OCI-LY3 (cell line): ENCODE measurements at regions not wholly inside any gene's neighbourhood (a gene's known extent, or its start where the extent isn't known, plus 50 kb on each side); places are given as distances from the start of the nearest gene placed in this dataset.

ENCODE experiments used
- H2AFZ ChIP-seq: fragments of 200-600, 300-600 bp; shearing (Covaris generic); 2 replicates; pipeline ENCODE4 v1.6.0; 2014; ENCODE audit warnings: antibody characterized with exemption, low read depth, low read length
- H3K27ac ChIP-seq: fragments of 200-600, 300-600 bp; sonication (generic); 2 replicates; pipeline ENCODE4 v1.5.1; 2014; ENCODE audit warnings: mild to moderate bottlenecking, low read length, moderate library complexity, mixed read lengths
- H3K27me3 ChIP-seq: fragments of 200-600, 300-600 bp; sonication (generic); 2 replicates; pipeline ENCODE4 v1.6.1; 2014; ENCODE audit warnings: low read depth, low read length, mixed read lengths
- H3K36me3 ChIP-seq: fragments of 200-600, 300-600 bp; sonication (generic); replicated peaks from 2 replicates; pipeline ENCODE3; 2014; ENCODE audit warnings: low read depth, low read length, mixed read lengths
- H3K4me1 ChIP-seq: fragments of 300-600, 200-600 bp; sonication (generic); 2 replicates; pipeline ENCODE4 v1.6.1; 2014; ENCODE audit warnings: low read length, mixed read lengths
- H3K4me2 ChIP-seq: fragments of 200-600, 300-600 bp; sonication (generic); 2 replicates; pipeline ENCODE4 v1.6.1; 2014; ENCODE audit warnings: low read length, mixed read lengths
- H3K4me3 ChIP-seq: fragments of 300-600, 200-600 bp; sonication (generic); 2 replicates; pipeline ENCODE4 v1.5.1; 2014; ENCODE audit warnings: antibody characterized with exemption, mild to moderate bottlenecking, low read length, moderate library complexity
- H3K79me2 ChIP-seq: fragments of 300-600, 200-600 bp; shearing (Covaris generic); 2 replicates; pipeline ENCODE4 v1.6.1; 2014; ENCODE audit warnings: mild to moderate bottlenecking, low read length, mixed read lengths
- H3K9ac ChIP-seq: fragments of 300-600, 200-600 bp; shearing (Covaris generic); 2 replicates; pipeline ENCODE4 v1.6.0; 2014; ENCODE audit warnings: mild to moderate bottlenecking, low read length, moderate library complexity
- H3K9me3 ChIP-seq: fragments of 200-600, 300-600 bp; shearing (Covaris generic); 2 replicates; pipeline ENCODE4 v1.6.1; 2014; ENCODE audit warnings: low read length, mixed read lengths; ENCODE audit not compliant: insufficient read depth
- H4K20me1 ChIP-seq: fragments of 200-600, 300-600 bp; sonication (generic); 2 replicates; pipeline ENCODE4 v1.6.1; 2016; ENCODE audit warnings: low read length, mixed read lengths; ENCODE audit not compliant: insufficient read depth
- EZH2phosphoT487 ChIP-seq: fragments of 200-600 bp; shearing (Covaris generic); IDR thresholded peaks from 2 replicates; pipeline ENCODE4 v1.6.1; 2018; ENCODE audit warnings: antibody characterized with exemption, mixed run types, low read depth
- TF ChIP-seq, protein P1 (sequence below): fragments of 200-600, 300-600 bp; sonication (generic); IDR thresholded peaks from 2 replicates; pipeline ENCODE4 v1.5.1; 2014; ENCODE audit warnings: antibody characterized with exemption, low read length, low read depth

DNA sequence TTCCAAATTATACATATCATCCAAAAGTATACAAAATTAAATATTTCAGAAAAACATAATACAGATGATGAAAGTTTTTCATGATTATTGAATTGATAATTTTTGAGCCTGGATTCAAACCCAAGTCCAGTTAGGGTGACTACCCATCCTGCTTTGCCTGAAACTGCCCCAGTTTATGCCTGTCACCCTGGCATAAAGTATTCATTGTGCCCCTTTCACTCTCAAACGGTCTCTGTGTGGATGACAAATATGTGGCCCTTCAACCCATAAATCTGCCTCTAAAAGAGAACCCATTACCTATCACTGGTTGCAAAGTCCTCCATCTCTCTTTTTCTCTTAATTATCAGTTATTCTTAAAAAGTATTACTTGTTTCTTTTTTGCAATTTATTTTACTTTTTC lies 553.7 kb upstream of the JARID2 start:
- H3K4me2 ChIP-seq = no peak overlapping the region
- no peaks in the 10 kb centered on the region for H4K20me1 ChIP-seq
- H3K9ac ChIP-seq = no peak overlapping the region
- no peaks in the 10 kb centered on the region for H3K36me3 ChIP-seq
- H3K4me3 ChIP-seq = no peak overlapping the region
- TF ChIP-seq, protein P1, sequence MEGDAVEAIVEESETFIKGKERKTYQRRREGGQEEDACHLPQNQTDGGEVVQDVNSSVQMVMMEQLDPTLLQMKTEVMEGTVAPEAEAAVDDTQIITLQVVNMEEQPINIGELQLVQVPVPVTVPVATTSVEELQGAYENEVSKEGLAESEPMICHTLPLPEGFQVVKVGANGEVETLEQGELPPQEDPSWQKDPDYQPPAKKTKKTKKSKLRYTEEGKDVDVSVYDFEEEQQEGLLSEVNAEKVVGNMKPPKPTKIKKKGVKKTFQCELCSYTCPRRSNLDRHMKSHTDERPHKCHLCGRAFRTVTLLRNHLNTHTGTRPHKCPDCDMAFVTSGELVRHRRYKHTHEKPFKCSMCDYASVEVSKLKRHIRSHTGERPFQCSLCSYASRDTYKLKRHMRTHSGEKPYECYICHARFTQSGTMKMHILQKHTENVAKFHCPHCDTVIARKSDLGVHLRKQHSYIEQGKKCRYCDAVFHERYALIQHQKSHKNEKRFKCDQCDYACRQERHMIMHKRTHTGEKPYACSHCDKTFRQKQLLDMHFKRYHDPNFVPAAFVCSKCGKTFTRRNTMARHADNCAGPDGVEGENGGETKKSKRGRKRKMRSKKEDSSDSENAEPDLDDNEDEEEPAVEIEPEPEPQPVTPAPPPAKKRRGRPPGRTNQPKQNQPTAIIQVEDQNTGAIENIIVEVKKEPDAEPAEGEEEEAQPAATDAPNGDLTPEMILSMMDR = no peak
- no peak for TF ChIP-seq EZH2phosphoT487
- H3K9me3 ChIP-seq = no peaks in the 10 kb centered on the region
- H3K27me3 ChIP-seq = no peaks in the 10 kb centered on the region
- H3K27ac ChIP-seq = no peak overlapping the region
- H3K4me1 ChIP-seq = no peaks in the 10 kb centered on the region
- H3K79me2 ChIP-seq = no peaks in the 10 kb centered on the region
- H2AFZ ChIP-seq = no peak overlapping the region

GRCh38 chr6:14693301-14694192 lies 552.3 kb upstream of the JARID2 start:
- Histone ChIP-seq H3K9me3 (no peaks in the 10 kb centered on the region), H3K27ac (no peak overlapping the region), H4K20me1 (no peaks in the 10 kb centered on the region), H2AFZ (no peak overlapping the region), H3K79me2 (no peaks in the 10 kb centered on the region), H3K36me3 (no peaks in the 10 kb centered on the region), H3K9ac (no peak overlapping the region), H3K4me2 (no peak overlapping the region), H3K4me3 (no peak overlapping the region), H3K27me3 (no peaks in the 10 kb centered on the region), H3K4me1 (no peaks in the 10 kb centered on the region)
- TF ChIP-seq, protein P1 = no peak
- TF ChIP-seq EZH2phosphoT487 = no peak

GRCh38 chr6:14694308-14694707 lies 551.6 kb upstream of the JARID2 start:
- H3K27me3 ChIP-seq = no peaks in the 10 kb centered on the region

GRCh38 chr6:14695579-14695978 lies 550.3 kb upstream of the JARID2 start:
- no peaks in the 10 kb centered on the region for H3K27me3 ChIP-seq
- TF ChIP-seq EZH2phosphoT487 = no peak
- TF ChIP-seq, protein P1 = no peak

More at GRCh38 chr6:14694308-14694707, 551.6 kb upstream of the JARID2 start:
- H3K4me1 ChIP-seq = no peaks in the 10 kb centered on the region
- H2AFZ ChIP-seq = no peak overlapping the region
- no peak overlapping the region for H3K9ac ChIP-seq
- H3K27ac ChIP-seq = no peak overlapping the region
- no peaks in the 10 kb centered on the region for H3K36me3 ChIP-seq
- no peaks in the 10 kb centered on the region for H3K9me3 ChIP-seq
- TF ChIP-seq, protein P1 = no peak
- TF ChIP-seq EZH2phosphoT487 = no peak
- no peak overlapping the region for H3K4me2 ChIP-seq
- no peak overlapping the region for H3K4me3 ChIP-seq
- no peaks in the 10 kb centered on the region for H4K20me1 ChIP-seq
- no peaks in the 10 kb centered on the region for H3K79me2 ChIP-seq

More at GRCh38 chr6:14695579-14695978, 550.3 kb upstream of the JARID2 start:
- no peaks in the 10 kb centered on the region for H3K9me3 ChIP-seq
- H3K9ac ChIP-seq = no peak overlapping the region
- no peak overlapping the region for H3K4me2 ChIP-seq
- no peak overlapping the region for H3K4me3 ChIP-seq
- H2AFZ ChIP-seq = no peak overlapping the region
- H3K4me1 ChIP-seq = no peaks in the 10 kb centered on the region
- H3K36me3 ChIP-seq = no peaks in the 10 kb centered on the region
- H3K79me2 ChIP-seq = no peaks in the 10 kb centered on the region
- no peaks in the 10 kb centered on the region for H4K20me1 ChIP-seq
- no peak overlapping the region for H3K27ac ChIP-seq
